Hematopoietic multipotent progenitor cell treated with erythropoietin and hydrocortisone succinate and interleukin-3 and kit ligand, for 6 days (in vitro differentiated cells): ENCODE measurements at regions not wholly inside any gene's neighbourhood (a gene's known extent, or its start where the extent isn't known, plus 50 kb on each side); places are given as distances from the start of the nearest gene placed in this dataset.
A peak's percentile ranks its signal among the peaks of the same experiment; 100 is the strongest.
"Not testable (repeated sequence)": the region's sequence is repeated elsewhere in the genome, so short reads cannot be mapped to it uniquely, and the experiment has no call there.

Source experiments
- DNase-seq: peaks from one replicate; pipeline ENCODE4 v3.0.0-alpha.2; 2015

DNA sequence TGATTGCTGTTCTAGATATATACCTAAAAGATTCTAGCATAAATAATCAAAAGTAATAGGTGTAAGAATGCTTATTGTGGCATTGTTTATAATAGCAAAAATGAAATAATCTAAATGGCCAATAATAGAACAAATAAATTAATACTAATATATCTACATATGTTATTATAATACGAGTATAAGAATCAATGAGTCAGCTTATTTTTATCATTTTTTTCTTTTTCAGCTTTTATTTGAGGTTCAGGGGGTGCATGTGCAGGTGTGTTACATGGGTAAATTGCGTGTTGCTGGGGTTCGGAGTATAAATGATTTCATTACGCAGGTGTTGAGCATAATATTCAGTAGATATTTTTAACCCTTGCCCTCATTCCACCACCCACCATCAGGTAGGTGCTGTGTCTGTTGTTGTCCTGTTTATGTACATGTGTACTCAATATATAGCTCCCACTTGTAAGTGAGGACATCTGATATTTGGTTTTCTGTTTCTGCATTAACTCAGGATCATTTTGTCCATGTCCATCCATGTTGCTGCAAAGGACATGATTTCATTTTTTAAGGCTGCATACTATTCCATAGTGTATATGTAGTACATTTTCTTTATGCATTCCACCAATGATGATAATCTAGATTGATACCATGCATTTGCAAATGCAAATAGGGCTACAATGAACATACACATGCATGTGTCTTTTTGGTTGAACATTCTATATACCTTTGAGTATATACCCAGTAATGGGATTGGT, 122.2 kb upstream of the GMNC start:
- DNase-seq = no peak

DNA sequence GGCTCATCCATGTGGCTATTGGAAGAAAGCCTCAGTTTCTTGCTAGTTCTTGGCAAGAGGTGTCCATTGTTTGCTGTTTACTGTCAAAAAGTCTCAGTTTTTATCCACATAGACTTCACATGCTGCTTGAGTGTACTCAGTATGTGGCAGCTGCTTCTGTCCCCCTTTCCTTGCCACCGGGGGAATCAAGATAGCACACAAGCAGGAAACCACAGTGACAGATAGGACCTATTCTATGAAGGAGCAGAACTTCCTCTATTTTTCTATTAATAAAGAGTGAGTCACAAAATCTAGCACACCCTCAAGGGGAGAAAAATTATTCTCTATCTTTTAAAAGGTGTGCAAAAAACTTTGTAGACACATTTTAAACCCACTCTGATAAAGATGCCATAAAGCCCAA, 121.4 kb upstream of the GMNC start:
- DNase-seq = peak; percentile 89

DNA sequence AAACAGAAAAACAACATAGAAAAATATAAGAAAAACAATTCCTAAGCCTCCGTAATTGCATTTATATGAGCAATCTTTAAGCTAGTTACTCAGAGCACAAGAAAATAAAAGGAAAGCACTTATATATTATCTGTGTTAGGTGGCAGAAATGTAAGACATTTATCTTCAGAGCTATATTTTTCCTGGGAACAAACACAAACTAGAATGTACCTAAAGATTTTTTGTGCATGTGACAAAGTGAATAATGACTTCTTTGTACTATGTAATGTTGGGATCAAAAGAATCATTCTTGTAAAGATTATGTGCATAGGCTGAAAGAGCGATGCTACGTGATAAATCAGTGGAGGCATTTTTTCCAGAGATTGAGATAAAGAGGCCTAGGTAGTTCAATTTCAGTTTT, 111.3 kb upstream of the GMNC start:
- no peak for DNase-seq

DNA sequence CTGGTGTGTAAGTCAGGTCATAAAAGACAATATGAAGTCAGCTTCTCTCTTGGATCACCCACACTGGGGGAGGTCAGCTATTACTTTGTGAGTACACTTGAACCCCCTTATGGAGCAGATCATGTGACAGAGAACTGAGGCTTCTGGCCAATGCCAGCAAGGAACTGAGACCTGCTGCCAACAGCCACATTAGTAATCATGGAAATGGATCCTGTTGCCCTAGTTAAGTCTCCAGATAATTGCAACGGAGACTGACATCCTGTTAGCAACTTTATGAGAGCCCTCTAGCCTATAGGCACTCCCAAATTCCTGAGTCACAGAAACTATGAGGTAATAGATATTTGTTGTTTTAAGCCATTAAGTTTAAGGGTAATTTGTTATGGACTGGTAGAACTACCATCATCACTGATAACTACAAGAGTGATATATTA, 110.4 kb upstream of the GMNC start:
- no peak for DNase-seq

DNA sequence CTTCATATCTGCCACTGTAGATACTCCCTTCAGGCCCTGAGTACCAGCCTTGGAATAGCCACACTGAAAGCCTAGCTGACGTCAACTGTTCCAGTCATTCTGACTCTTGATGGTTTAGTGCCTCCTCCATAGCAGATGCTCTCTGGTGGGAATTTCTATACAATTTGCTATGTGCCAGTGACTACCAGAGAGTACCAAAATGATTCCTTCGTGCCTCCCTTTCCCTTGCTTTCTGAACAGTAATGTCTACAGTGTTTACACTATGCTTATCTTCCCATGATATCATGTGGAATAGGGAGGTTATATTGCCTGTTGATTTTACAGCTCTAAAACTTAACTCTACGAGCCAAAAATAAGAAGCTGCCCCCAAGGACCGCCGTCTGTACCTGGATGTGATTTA, 109.7 kb upstream of the GMNC start:
- no peak for DNase-seq

DNA sequence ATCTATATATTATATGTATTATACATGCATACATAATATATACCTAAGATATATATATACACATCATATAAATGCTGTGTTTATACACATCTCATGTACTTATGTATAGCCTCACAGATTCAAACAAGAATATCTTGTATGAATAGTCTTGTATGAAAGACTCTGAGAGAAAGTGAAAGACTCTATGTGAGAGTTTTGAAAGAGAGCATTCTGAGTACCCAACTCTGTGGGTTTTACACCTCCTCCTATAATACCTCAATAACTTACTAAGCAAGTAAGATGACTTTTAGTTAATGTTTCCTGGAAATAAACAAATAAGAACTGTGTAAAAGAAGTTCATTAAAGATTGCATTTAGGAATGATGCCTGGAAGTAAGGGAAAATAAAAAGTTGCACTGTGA, 108.1 kb upstream of the GMNC start:
- DNase-seq = no peak

DNA sequence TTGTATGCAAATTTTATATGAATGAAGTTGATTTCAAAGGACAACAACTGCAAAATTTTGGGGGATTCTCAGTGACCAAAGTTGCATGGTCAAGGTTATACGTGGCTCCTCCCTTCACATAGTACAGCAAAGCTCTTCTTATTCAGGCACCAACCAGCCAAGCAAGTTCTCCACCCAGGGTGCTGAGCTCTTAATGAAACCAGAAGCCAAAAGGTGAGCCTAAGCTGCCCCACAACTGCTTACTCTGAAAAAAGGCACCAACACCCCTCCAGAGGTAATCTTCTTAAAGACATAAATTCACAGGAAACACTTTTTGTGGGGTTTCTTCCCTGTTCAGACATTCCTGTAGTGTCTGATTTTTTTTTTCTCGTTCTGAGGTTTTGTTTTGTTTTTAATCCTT, 106.1 kb upstream of the GMNC start:
- no peak for DNase-seq

DNA sequence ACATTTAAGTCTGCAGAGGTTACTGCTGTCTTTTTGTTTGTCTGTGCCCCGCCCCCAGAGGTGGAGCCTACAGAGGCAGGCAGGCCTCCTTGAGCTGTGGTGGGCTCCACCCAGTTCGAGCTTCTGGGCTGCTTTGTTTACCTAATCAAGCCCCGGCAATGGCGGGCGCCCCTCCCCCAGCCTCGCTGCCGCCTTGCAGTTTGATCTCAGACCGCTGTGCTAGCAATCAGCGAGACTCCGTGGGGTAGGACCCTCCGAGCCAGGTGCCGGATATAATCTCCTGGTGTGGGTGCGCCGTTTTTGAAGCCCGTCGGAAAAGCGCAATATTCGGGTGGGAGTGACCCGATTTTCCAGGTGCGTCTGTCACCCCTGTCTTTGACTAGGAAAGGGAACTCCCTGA, 102.4 kb upstream of the GMNC start:
- not testable (repeated sequence) for DNase-seq

DNA sequence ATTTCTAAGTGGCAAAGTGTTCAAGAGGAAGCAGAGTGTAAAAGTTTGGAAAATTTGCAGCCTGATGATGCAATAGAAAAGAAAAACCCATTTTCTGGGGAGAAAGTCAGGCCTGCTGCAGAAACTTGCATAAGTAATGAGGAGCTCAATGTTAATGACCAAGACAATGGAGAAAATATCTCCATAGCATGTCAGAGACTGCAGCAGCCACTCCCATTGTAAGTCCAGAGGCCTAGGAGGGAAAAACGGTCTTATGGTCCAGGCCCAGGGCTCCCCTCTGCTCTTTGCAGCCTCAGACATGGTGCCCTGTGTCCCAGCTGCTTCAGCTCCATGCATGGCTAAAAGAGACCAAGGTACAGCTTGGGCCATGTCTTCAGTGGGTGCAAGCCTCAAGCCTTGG, 96.6 kb upstream of the GMNC start:
- DNase-seq = no peak

DNA sequence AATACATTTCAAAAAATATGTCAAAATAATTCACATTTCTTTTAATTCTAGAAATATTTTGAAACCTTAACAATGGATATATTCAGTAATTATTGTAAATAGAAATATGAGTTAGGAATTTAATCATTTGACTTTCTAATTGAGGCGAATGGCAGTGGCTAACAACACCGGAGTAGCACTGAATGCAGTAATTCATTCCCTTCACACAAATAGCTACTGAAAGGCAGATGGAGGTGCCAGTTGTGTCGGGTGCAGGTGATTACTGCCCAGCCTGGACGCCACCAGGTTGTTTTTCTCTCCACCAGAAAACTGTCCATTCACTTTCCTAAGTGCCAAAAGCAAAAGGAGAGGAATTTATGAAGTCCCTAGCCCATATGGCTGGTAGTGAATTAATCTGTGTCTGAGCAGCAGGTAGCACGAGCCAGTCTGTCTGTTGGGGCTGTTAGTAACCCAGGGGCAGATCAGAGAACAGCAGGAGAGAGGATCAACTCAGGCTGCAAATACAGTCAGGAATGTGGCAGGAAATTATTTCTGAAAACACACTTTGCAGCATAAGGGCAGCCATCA, 79.3 kb upstream of the GMNC start:
- no peak for DNase-seq

DNA sequence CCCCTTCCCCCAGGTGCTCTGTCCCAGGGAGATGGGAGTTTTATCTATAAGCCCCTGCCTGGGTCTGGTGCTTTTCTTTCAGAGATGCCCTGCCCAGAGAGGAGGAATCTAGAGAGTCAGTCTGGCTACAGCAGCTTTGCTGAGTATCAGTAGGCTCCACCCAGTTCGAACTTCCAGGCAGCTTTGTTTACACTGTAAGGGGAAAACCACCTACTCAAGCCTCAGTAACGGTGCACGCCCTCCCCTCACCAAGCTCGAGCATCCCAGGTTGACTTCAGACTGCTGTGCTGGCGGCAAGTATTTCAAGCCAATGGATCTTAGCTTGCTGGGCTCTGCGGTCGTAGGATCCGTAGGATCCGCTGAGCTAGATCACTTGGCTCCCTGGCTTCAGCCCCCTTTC, 72.1 kb upstream of the GMNC start:
- not testable (repeated sequence) for DNase-seq

DNA sequence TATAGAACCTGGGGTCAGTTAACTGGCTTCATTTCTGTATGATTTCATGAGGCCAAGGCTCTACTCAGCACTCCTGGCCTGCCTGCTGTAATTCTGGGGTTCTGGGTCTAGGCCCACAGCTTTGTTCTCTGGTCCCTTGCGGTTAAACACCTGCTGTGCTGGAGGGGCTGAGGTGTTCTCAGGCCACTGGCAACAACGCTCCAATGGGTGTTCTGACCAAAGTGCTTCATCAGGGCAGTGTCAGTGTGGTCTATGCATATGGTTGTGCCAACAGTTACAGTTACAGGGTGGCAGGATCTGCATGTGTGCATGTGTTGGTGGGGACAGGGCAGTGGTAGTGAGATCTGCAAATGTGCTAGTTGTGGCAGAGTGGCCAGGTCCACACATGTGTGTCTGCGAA, 64.1 kb upstream of the GMNC start:
- no peak for DNase-seq

DNA sequence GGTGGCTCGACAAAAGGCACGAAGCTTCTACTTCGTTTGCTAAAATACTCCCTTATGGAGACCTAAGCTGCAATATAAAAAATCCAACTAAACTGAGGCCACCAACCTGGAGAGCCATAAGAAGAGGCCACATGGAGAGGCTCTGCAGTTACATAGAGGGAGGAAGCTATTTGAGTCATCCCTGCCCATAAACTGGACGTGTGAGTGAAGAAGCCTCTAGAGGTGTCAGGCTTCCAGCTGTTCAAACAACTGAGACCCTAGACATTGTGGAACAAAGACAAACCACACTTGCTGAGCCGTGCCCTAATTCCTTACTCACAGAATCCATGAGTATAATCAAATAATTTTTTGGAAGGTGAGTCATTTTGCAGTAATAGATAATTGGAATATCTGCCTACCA, 50.2 kb upstream of the GMNC start:
- DNase-seq = no peak
